Activated B cell treated with CpG ODN at 0.5 μM for 24 hours (primary cell): ENCODE measurements at regions not wholly inside any gene's neighbourhood (a gene's known extent, or its start where the extent isn't known, plus 50 kb on each side); places are given as distances from the start of the nearest gene placed in this dataset.

Experiments used
- ATAC-seq: fragments of 200-7000 bp; cut with Tn5 transposase; one replicate; pipeline ENCODE4 v1.10.0; 2021; ENCODE audit warnings: low read depth, mild to moderate bottlenecking, moderate library complexity
- CTCF ChIA-PET: fragments of 350-600 bp; sonication (Branson Sonifier 250); formaldehyde crosslinking; loops from one replicate; lab custom pipeline; 2021; ENCODE audit warnings: antibody characterized with exemption; lab: Charles Lee
- POLR2A ChIA-PET: fragments of 350-600 bp; sonication (Branson Sonifier 250); formaldehyde crosslinking; loops from one replicate; lab custom pipeline; 2021; ENCODE audit warnings: antibody characterized with exemption; lab: Charles Lee
- DNase-seq: peaks from one replicate; pipeline ENCODE4 v3.0.0; 2022
- H3K27ac Mint-ChIP-seq: one replicate; pipeline ENCODE4 v1.8.0; 2020; ENCODE audit warnings: mixed read lengths
- H3K27me3 Mint-ChIP-seq: one replicate; pipeline ENCODE4 v1.8.0; 2021; ENCODE audit warnings: mixed read lengths
- H3K36me3 Mint-ChIP-seq: one replicate; pipeline ENCODE4 v1.8.0; 2021; ENCODE audit warnings: low read depth, mixed read lengths
- H3K4me1 Mint-ChIP-seq: one replicate; pipeline ENCODE4 v1.8.0; 2021; ENCODE audit warnings: mixed read lengths
- H3K4me3 Mint-ChIP-seq: one replicate; pipeline ENCODE4 v1.8.0; 2020; ENCODE audit warnings: mild to moderate bottlenecking, mixed read lengths
- H3K9me3 Mint-ChIP-seq: one replicate; pipeline ENCODE4 v1.8.0; 2020; ENCODE audit warnings: mixed read lengths
- intact Hi-C: fragments of 100-400 bp; cut with micrococcal nuclease; formaldehyde crosslinking; loops from one replicate; pipeline ENCODE4 v1.15.1; 2024
- TF ChIP-seq, protein P1 (sequence below): fragments of 200-600 bp; IDR thresholded peaks from one replicate; pipeline ENCODE4 v1.8.0; 2022; ENCODE audit warnings: antibody characterized with exemption, mild to moderate bottlenecking

DNA sequence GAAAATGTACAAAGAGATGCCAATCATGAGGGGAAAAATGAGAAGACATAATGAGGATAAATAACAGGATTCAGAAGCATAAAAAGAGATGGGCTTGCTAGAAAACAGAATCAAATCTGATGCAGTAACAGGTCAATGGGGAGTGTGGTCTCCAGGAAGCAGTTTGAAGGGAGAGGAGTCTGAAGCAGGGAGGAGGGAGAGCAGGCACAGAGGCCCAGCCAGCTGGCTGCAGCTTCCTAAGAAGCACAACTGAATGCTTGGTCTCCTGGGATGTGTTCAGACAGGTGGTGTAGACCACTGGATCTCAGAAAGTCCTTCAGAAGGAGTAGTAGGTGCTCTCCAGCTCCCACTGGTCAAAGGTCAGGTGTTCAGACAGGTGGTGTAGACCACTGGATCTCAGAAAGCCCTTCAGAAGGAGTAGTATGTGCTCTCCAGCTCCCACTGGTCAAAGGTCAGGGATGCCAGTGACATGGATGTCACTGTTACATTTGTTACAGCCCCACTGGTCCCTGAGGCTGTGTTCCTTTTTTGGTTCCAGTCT, 68.3 kb upstream of the UBAC2 start:
- TF ChIP-seq, protein P1, sequence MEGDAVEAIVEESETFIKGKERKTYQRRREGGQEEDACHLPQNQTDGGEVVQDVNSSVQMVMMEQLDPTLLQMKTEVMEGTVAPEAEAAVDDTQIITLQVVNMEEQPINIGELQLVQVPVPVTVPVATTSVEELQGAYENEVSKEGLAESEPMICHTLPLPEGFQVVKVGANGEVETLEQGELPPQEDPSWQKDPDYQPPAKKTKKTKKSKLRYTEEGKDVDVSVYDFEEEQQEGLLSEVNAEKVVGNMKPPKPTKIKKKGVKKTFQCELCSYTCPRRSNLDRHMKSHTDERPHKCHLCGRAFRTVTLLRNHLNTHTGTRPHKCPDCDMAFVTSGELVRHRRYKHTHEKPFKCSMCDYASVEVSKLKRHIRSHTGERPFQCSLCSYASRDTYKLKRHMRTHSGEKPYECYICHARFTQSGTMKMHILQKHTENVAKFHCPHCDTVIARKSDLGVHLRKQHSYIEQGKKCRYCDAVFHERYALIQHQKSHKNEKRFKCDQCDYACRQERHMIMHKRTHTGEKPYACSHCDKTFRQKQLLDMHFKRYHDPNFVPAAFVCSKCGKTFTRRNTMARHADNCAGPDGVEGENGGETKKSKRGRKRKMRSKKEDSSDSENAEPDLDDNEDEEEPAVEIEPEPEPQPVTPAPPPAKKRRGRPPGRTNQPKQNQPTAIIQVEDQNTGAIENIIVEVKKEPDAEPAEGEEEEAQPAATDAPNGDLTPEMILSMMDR: no peak
- Mint-ChIP-seq H3K27me3 (no peaks in the 10 kb centered on the region), H3K36me3 (no peaks in the 10 kb centered on the region), H3K4me1 (no peaks in the 10 kb centered on the region), H3K27ac (no peak overlapping the region), H3K9me3 (no peaks in the 10 kb centered on the region), H3K4me3 (no peak overlapping the region)
- intact Hi-C loops: loop anchor here (10.0 kb wide), 1 partner anchor 288 kb away; no protein-coding TSS in a partner anchor
- DNase-seq: no peak
- ChIA-PET CTCF (no interaction called here), POLR2A (no interaction called here)
- no peak for ATAC-seq

DNA sequence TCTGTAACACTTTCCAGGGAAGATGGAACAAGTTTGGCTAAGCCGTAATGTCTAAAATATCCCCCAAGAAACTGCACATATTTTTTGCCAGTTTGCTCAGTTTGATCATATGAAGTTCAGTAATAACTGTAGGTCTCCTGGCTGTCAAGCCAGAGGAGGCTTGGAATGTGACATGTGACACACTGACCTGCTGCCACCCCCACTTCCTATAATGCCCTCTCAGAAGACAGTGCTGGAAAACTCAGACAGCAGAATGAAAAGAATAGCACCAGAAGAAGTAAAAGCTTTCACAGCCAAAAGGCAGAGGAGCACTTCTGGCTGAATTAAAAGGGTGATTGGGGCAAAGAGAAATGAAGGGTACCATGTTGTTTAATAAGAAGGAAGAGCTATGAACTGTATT, 67.4 kb upstream of the UBAC2 start:
- no peaks in the 10 kb centered on the region for H3K9me3 Mint-ChIP-seq
- H3K4me3 Mint-ChIP-seq: no peak overlapping the region
- no peaks in the 10 kb centered on the region for H3K27me3 Mint-ChIP-seq
- CTCF ChIA-PET: no interaction called here
- DNase-seq: no peak
- TF ChIP-seq, protein P1: no peak
- intact Hi-C loops: loop anchor here (10.0 kb wide), 1 partner anchor 288 kb away; no protein-coding TSS in a partner anchor
- H3K4me1 Mint-ChIP-seq: no peaks in the 10 kb centered on the region
- no peaks in the 10 kb centered on the region for H3K36me3 Mint-ChIP-seq
- no peak overlapping the region for H3K27ac Mint-ChIP-seq
- POLR2A ChIA-PET: no interaction called here
- no peak for ATAC-seq

DNA sequence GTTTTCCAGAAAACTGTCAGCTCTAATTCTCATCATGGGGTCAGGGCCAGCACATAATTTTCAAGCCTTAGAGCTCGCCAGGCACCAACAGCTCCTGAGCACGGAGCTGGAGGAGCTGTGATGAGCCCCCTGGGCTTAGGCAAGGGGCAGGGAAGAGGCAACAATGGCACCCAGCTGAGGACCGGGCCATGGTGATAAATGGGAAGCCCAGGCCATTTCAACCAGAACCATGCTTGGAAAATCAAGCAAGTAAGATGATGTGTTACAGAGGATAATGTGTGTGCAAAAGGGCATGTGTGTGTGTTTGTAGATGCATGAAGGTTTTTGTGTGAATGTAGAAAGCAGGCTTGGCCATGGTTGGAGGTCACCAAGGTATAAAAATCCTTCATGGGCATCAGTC, 66.8 kb upstream of the UBAC2 start:
- no peaks in the 10 kb centered on the region for H3K9me3 Mint-ChIP-seq
- TF ChIP-seq, protein P1: no peak
- no peak overlapping the region for H3K4me3 Mint-ChIP-seq
- no peaks in the 10 kb centered on the region for H3K27me3 Mint-ChIP-seq
- no peak for ATAC-seq
- POLR2A ChIA-PET: interaction anchor here (0.5 kb wide), 1 partner anchor 14 kb away, joined by 8 read pairs; no protein-coding TSS in a partner anchor
- H3K36me3 Mint-ChIP-seq: no peaks in the 10 kb centered on the region
- CTCF ChIA-PET: no interaction called here
- intact Hi-C loops: loop anchor here (10.0 kb wide), 1 partner anchor 289 kb away; no protein-coding TSS in a partner anchor
- no peak overlapping the region for H3K27ac Mint-ChIP-seq
- no peak for DNase-seq
- H3K4me1 Mint-ChIP-seq: no peaks in the 10 kb centered on the region

DNA sequence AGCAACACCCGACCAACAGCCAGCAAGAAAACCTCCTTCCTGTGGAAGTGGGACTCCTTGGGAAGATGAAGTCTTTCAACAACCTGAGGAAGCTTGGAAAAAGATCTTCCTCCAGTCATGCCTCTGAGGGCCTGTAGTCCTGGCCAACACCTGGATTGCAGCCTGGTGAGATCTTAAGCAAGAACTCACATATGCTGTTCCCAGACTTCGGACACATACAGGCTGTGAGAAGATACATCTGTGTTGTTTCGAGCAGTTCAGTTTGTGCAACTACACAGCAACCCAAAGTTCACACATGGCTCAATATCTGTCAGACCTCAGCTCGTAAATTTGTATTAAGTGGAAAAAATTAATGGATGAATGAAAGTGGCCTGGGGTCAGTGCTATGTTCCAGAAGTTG, 65.1 kb upstream of the UBAC2 start:
- no peak overlapping the region for H3K4me3 Mint-ChIP-seq
- DNase-seq (no peak), ATAC-seq (no peak)
- no peaks in the 10 kb centered on the region for H3K27me3 Mint-ChIP-seq
- H3K9me3 Mint-ChIP-seq: no peaks in the 10 kb centered on the region
- H3K27ac Mint-ChIP-seq: no peak overlapping the region
- H3K36me3 Mint-ChIP-seq: no peaks in the 10 kb centered on the region
- ChIA-PET CTCF (no interaction called here), POLR2A (no interaction called here)
- intact Hi-C loops: loop anchor here (10.0 kb wide), 1 partner anchor 291 kb away; no protein-coding TSS in a partner anchor
- TF ChIP-seq, protein P1: no peak
- no peaks in the 10 kb centered on the region for H3K4me1 Mint-ChIP-seq

DNA sequence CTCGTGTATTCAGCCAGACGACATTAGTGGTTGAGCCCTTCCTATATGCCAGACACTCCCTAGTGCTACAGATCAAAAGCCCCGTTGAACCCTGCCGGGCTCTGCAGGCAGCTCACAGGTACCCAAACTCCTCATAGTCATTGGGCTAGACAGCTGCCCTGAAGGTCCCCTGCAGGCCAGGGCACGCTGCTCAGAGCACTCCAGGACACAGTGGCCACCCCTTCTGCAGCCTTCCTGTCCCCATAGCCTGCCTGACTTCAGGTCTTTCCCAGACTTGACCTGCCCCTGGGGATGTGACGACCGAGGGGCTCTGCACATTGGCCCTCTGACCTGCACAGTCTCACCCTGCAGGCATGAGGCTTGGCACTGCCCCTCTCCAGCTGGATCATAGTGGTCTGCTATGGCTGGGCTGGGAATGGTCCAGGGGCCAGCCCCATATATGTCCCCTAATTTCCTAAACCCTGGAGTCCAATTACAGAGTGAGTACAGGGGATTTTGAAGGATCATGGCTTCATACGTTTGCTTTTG, 64.2 kb upstream of the UBAC2 start:
- ATAC-seq: no peak
- no peaks in the 10 kb centered on the region for H3K36me3 Mint-ChIP-seq
- peaks cover under 1% of the 10 kb centered on the region for H3K27me3 Mint-ChIP-seq
- H3K4me3 Mint-ChIP-seq: no peak overlapping the region
- no peaks in the 10 kb centered on the region for H3K4me1 Mint-ChIP-seq
- intact Hi-C loops: loop anchor here (10.0 kb wide), 1 partner anchor 292 kb away; no protein-coding TSS in a partner anchor
- TF ChIP-seq, protein P1: no peak
- ChIA-PET CTCF (no interaction called here), POLR2A (no interaction called here)
- H3K9me3 Mint-ChIP-seq: no peaks in the 10 kb centered on the region
- DNase-seq: no peak
- H3K27ac Mint-ChIP-seq: no peak overlapping the region
